ENCODE measurements at regions not wholly inside any gene's neighbourhood (a gene's known extent, or its start where the extent isn't known, plus 50 kb on each side); places are given as distances from the start of the nearest gene placed in this dataset.

DNA sequence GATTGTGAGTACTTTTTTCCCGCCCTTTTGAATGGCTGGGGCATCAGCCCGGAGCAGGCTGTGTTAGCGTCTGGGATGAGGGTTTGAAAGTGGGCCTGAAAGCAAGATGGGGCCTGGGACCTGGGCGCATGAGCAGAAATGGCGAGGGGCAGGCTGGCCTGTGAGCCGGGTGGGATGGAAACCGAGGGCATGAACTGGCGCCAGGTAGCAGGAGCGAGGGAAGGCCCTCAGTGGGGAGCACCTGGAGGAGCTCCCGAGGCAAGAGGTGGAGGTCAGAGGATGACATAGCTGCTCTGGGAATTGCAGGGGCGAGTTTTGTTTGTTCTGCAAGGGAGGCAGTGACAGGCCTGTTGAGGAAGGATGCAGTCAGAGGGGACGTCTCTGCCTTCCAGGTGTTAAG lies 68.6 kb downstream of the RGS12 start:
- no peak overlapping the region for H3K27ac Mint-ChIP-seq
- H3K36me3 Mint-ChIP-seq = peaks cover 2% of the 10 kb centered on the region
- H3K9me3 Mint-ChIP-seq = no peaks in the 10 kb centered on the region
- DNase-seq = no peak
- H3K4me3 Mint-ChIP-seq = no peak overlapping the region
- H3K4me1 Mint-ChIP-seq = no peaks in the 10 kb centered on the region
- H3K27me3 Mint-ChIP-seq = no peaks in the 10 kb centered on the region

DNA sequence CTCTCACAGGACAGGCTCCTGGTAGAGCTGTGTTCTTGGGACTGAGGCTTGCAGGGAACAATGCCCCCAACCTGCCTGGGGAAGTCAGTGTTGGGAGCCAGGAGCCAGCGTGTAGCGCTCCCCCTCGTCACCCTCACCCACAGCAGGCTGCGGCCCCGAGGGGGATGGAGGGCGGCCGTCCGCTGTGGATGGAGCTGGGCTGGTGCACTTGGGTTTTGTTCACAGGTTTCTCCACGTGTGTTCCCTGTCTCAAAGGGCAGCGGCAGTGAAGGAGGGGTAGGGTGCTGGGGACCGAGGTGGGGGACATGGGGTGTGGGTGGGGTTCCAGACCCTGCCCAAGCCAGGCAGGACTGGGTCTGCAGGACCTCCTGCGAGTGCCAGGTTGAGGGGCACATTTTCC lies 69.1 kb downstream of the RGS12 start:
- no peak for DNase-seq
- Mint-ChIP-seq H3K27ac (no peak overlapping the region), H3K27me3 (no peaks in the 10 kb centered on the region), H3K4me1 (no peaks in the 10 kb centered on the region), H3K9me3 (no peaks in the 10 kb centered on the region), H3K36me3 (peaks cover 2% of the 10 kb centered on the region), H3K4me3 (no peak overlapping the region)

DNA sequence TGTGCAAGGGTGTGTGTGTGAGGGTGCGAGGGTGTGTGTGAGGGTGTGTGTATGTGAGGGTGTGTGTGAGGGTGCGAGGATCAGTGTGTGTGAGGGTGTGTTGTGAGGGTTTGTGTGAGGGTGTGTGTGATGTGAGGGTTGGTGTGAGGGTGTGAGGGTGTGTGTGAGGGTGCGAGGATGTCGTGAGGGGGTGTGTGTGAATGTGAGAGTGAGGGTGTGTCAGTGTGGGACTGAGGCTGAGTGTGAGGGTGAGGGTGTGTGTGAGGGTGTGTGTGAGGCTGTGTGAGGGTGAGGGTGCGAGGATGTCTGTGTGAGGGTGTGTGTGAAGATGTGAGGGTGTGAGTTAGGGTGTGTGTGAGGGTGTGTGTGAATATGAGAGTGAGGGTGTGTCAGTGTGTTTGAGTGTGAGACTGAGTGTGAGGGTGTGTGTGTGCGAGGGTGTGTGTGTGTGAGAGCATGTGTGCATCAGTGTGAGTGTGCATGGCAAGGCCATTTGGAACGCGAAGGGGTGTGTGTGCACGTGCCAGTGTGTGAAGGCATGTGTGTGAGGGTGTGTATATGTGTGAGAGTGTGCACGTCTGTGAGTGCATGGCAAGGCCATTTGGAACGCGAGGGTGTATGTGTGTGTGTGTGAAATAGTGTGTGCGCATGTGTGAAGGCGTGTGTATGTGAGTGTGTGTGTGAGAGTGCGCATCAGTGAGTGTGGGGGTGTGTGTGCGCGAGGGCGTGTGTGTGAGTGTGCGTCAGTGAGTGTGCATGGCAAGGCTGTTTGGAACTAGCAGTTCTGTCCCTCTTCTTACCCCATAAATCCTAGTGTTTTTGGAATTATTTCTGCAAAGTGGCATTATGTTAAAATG lies 69.8 kb downstream of the RGS12 start:
- DNase-seq = no peak

DNA sequence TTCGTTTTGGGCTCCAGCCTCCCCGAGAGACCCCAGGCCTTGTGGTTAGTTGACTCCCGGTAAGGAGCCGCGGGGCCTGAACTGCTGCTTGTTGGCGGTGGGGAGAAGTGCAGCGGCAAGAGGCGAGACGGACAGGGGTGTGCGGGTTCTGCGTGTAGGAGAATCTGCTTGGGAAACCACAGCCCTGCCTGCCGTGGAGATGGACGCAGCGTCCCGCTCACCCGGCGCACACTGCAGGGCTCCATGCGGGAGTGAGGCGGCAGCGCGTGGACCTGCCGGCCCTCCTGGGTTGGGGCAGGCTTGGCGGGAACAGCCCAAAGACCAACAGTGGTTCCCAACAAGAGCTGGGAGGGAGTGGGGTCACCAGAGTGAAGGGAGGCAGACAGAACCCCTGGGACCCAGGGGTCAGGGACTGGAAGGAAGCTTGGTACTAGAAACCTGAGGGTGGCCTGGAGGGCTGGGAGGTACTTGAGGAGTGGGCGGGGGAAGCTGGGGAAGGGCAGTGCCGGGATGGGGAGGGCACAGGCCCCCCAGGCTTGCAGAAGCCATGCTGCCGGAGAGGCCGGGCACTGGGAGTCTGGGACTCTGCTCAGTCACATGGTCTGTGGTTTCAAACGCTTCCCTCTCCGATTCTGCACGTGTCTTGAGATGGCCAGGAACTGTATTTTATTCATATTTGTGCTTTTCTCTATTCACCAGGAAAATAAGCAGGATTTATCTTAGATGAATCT lies 70.8 kb downstream of the RGS12 start:
- Mint-ChIP-seq H3K9me3 (no peaks in the 10 kb centered on the region), H3K36me3 (peaks cover 2% of the 10 kb centered on the region)
- DNase-seq = no peak

More for the DNA sequence above, 69.8 kb downstream of the RGS12 start:
- H3K4me1 Mint-ChIP-seq = no peaks in the 10 kb centered on the region
- H3K4me3 Mint-ChIP-seq = no peak overlapping the region
- H3K27me3 Mint-ChIP-seq = no peaks in the 10 kb centered on the region
- H3K36me3 Mint-ChIP-seq = peaks cover 2% of the 10 kb centered on the region
- H3K9me3 Mint-ChIP-seq = no peaks in the 10 kb centered on the region
- no peak overlapping the region for H3K27ac Mint-ChIP-seq

DNA sequence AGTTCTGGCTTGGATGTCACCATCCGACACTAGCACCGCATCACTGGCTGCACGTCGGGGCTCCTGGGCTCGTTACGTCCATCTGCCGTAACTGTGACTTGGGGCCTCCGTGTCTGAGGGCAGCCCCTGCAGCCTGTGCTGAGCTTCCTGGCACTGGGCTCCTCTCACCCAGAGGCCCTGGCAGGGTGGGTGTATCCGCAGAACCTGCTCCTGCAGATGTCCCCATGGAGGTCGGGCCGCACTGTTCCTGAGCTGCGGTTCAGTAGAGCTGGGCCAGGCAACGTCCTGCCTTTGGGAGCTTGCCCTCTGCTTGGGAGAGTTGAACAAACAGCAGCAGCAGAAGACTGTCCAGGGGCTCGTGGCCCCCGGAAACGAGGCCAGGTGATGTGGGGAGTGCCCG lies 71.4 kb downstream of the RGS12 start:
- peaks cover 2% of the 10 kb centered on the region for H3K36me3 Mint-ChIP-seq
- DNase-seq = no peak
- H3K4me1 Mint-ChIP-seq = peaks cover 7% of the 10 kb centered on the region
- H3K9me3 Mint-ChIP-seq = no peaks in the 10 kb centered on the region
- peaks cover 6% of the 10 kb centered on the region for H3K27me3 Mint-ChIP-seq
- no peak overlapping the region for H3K27ac Mint-ChIP-seq
- no peak overlapping the region for H3K4me3 Mint-ChIP-seq

More for the DNA sequence above, 70.8 kb downstream of the RGS12 start:
- Mint-ChIP-seq H3K27me3 (peaks cover under 1% of the 10 kb centered on the region), H3K27ac (no peak overlapping the region), H3K4me3 (no peak overlapping the region), H3K4me1 (peaks cover under 1% of the 10 kb centered on the region)

DNA sequence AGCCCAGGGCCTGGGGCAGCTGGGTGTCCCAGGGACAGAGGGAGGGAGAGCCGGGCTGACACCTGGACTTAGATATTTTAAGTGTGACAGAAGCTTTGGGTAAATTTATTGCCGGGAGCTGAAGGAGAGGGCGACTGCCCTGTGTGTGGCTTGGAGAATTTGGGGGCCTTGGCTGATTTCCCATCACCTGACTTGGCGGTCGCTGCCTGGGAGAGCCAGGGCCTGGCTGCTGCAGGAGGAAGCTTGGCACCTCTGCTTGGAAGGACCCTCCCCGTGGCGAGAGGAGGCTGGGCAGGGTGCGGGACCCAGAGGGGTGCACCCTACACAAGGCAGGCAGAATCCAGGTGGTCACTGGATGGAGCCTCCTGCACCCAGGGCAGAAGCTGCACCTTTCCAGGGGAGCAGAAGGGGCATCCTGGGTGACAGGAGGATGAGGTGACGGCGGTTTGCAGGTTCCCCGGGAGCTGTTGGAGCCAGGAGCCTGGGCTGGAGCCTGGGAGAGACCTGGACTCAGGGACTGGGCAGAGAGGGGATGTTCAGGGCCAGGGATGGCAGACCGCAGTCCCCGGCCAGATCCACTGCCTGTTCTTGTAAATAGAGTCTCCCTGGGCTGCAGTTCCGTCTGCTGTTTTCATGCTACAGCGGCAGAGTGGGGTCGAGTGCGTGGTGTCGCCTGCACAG lies 72.0 kb downstream of the RGS12 start:
- Mint-ChIP-seq H3K4me1 (peaks cover 13% of the 10 kb centered on the region), H3K27me3 (peaks cover 11% of the 10 kb centered on the region), H3K4me3 (no peak overlapping the region), H3K36me3 (peaks cover 2% of the 10 kb centered on the region), H3K27ac (no peak overlapping the region), H3K9me3 (no peaks in the 10 kb centered on the region)
- no peak for DNase-seq

DNA sequence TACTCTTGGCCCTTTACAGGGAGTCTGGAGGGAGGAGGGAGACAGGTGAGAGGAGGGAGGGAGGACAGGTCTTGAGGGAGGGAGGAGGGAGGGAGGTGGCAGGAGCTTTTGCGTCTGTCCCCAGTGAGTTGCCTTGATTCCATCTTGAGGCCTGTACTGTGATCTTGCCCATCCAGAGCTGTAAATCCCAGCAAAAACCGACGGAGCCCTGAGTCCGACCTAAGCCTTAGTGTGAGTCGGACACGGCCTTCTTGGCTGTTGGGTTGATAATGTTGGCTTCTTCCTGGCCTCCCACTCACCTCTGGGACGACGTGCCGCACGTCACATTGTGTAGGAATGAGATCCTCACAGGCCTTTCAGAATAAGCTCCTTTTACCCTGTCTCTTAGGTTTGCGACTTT lies 72.5 kb downstream of the RGS12 start:
- Mint-ChIP-seq H3K36me3 (no peaks in the 10 kb centered on the region), H3K9me3 (no peaks in the 10 kb centered on the region), H3K27me3 (peaks cover 17% of the 10 kb centered on the region), H3K4me3 (no peak overlapping the region), H3K4me1 (peaks cover 17% of the 10 kb centered on the region), H3K27ac (no peak overlapping the region)
- no peak for DNase-seq

DNA sequence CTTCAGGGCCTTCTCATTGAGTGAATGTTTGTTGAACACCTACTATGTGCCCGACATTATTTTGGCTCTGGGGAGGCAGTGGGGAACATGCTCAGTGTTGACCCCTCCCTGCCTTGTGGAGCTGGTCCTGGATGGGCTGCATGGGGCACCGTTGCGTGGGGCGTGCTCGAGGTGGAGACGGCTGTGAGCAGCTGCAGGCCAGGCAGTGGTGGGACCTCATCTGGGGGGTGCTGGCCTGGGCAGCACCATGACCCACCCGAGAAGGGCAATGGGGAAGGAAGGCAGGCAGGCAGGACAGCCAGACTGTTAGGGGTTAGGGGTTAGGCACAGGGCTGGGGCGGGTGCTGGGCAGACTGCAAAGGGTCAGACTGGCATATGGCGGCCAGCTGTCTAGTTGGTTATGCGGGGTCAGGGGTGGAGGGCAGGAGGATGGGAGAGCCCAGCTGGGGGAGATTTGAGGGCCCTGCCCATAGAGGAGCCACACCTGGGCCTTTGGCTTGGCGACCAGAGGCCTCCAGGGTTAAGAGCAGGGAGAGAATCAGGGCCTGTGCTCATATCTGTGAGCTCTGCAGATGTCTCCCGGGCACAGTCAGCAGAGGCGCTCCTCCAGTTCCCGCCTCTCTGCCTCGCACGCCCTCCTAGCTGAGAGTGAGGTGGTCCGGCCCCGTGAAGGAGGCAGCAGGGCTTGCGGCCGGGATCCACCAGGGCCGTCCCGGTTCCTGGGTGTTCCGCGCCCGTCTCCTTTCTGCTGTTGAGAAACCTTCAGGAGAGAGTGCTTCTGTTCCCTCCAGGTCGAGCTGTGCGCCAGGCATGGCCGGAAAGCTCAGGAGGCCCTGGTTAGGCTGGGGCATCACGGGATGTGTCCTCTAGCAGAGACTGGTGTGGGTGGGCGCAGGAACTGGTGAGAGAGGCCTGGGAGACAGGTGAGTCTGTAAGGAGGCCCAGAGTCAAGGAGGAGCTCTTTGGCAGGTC lies 73.3 kb downstream of the RGS12 start:
- Mint-ChIP-seq H3K9me3 (no peaks in the 10 kb centered on the region), H3K36me3 (no peaks in the 10 kb centered on the region), H3K4me3 (no peak overlapping the region), H3K27me3 (peaks cover 20% of the 10 kb centered on the region), H3K4me1 (peaks cover 17% of the 10 kb centered on the region), H3K27ac (no peak overlapping the region)
- DNase-seq = no peak

DNA sequence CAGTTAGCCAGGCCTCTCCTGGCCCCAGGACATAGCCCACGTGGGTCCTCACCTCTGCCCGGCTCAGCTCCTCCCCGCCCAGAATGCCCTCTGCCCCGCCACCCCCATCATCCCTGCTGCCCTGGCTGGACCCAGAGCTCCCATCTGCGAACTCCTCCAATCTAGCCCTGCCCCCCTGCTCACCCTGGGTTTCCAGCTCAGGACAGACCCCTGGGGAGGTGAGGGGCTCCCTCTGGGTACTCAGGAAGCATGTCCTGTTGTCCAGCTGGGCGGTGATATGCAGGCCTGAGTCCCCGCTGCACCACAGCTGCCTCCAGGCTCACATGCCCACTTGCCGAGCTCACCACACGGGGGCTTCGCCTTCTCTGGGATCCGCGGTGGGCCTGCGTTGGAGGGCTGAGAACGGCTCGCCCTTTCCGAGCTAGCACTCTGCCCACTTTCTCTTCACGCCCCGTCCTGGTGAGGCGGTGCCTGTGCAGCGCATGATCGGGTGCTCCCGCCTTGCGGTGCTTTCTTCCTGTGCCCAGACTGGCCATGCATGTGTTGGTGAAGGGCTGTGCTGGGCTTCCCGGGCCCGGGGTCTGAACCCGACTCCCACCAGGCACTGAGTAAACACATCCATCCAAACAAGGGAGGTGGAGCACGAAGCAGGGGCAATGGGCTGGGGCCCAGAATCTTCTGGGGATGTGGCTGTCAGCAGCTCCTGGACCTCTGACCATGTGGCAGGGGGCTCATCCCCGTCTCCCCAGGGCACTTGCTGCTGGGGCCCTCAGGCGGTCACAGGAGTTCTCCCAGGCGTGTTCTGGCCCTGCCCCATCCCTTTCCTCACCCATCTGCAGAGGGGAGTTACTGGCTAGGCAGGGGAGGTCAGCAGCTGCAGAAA lies 74.3 kb downstream of the RGS12 start:
- Mint-ChIP-seq H3K36me3 (no peaks in the 10 kb centered on the region), H3K4me1 (peaks cover 17% of the 10 kb centered on the region), H3K4me3 (no peak overlapping the region), H3K27me3 (peaks cover 28% of the 10 kb centered on the region), H3K27ac (no peak overlapping the region), H3K9me3 (no peaks in the 10 kb centered on the region)
- no peak for DNase-seq

DNA sequence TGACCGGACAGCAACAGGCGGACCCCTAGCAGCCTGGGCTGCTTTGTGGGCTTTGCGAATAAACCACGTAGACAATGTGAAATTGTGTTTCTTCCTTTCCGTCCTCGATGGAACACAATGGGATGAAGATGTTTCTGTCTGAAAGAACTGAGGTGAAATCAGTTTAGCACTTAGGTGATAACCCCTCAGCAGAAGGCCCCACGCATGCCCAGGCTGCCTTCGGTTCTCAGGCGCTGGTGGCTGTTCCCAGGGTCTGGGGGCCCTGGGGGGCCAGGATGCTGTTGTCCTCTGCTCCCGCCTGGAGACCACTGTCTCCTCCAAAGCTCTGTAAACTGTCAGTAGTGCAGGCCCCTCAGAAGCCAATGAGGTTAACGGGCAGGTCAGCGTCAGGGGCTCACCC lies 73.9 kb upstream of the HGFAC start:
- Mint-ChIP-seq H3K36me3 (no peaks in the 10 kb centered on the region), H3K4me3 (no peak overlapping the region), H3K27me3 (peaks cover 34% of the 10 kb centered on the region), H3K4me1 (peaks cover 17% of the 10 kb centered on the region), H3K9me3 (no peaks in the 10 kb centered on the region), H3K27ac (no peak overlapping the region)
- no peak for DNase-seq

DNA sequence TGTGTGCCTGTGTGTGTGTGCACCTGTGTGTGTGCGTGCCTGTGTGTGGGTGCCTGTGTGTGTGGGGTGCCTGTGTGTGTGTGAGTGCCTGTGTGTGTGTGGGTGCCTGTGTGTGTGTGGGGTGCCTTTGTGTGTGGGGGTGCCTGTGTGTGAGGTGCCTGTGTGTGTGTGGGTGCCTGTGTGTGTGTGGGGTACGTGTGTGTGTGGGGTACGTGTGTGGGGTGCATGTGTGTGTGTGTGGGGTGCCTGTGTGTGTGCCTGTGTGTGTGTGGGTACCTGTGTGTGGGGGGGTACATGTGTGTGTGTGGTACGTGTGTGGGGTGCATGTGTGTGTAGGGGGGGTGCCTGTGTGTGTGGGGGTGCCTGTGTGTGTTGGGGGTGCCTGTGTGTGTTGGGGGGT lies 73.4 kb upstream of the HGFAC start:
- Mint-ChIP-seq H3K4me1 (peaks cover 17% of the 10 kb centered on the region), H3K9me3 (no peaks in the 10 kb centered on the region), H3K27me3 (peaks cover 36% of the 10 kb centered on the region), H3K4me3 (no peak overlapping the region), H3K27ac (no peak overlapping the region), H3K36me3 (no peaks in the 10 kb centered on the region)
- DNase-seq = no peak

DNA sequence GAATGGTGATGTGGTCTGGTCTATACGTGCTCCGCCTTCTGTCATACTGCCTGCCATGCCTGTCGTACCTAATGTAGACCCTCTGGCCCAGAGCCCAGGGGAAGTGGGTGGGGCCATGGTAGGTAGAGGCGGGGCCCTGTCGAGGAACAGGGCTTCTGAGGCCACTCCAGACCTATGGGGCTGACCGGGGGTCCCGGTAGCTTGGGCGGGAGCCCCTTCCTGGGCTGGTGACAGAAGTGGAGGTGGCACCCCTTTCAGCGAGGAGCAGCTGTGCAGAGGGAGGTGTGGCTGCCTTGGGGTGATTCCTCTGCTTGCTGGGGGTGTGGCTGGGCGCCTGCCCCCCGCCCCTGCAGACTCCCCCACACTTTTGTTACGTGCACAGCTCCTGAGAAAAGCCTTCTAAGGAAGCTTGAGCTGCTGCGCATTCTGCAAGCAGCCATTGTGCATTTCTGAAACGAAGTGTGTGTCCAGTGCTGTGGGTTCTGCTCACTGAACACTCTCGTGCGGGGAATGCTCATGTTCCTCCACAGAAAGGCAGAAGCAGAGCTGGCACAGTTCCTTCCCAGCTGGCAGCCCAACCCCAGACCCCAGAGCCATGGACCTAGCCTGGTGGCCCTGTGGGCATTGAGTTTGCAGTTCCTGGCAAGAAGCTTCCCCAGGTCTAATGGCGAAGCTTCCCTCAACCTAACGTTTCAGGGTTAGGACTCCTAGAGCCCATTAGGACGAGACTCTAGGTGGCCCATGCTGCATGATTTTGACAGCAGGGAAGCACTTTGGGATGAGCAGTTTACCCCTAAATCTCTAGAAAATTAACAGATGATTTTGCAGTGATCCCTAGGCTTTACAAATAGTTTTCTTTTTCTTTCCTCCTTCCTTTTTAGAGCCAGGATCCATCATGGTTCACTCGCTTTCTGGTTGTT lies 72.7 kb upstream of the HGFAC start:
- no peaks in the 10 kb centered on the region for H3K9me3 Mint-ChIP-seq
- peaks cover 17% of the 10 kb centered on the region for H3K4me1 Mint-ChIP-seq
- no peak overlapping the region for H3K27ac Mint-ChIP-seq
- H3K27me3 Mint-ChIP-seq = peaks cover 42% of the 10 kb centered on the region
- H3K4me3 Mint-ChIP-seq = peak overlapping the region; percentile 61
- no peaks in the 10 kb centered on the region for H3K36me3 Mint-ChIP-seq
- no peak for DNase-seq
